K562 (cell line): ENCODE measurements at regions not wholly inside any gene's neighbourhood (a gene's known extent, or its start where the extent isn't known, plus 50 kb on each side); places are given as distances from the start of the nearest gene placed in this dataset.

Experiments used
- ATAC-seq: fragments of 200-7000 bp; cut with Tn5 transposase; 3 replicates; pipeline ENCODE4 v1.9.1; 2020; ENCODE audit warnings: moderate library complexity
- BruUV-seq: library from RNA; stranded (reverse); fragments of 400-500 nt; replicated peaks from 2 replicates; lab custom pipeline; 2021; lab: Mats Ljungman, UMichigan
- CTCF ChIA-PET: fragments of 300-600 bp; formaldehyde crosslinking; extraction: SDS; loops from one replicate; lab custom pipeline; 2021; ENCODE audit warnings: low intra/inter-chr PET ratio; lab: Yijun Ruan, JAX
- POLR2A ChIA-PET: fragments of 300-600, 350-650 bp; sonication (Branson Sonifier 250); formaldehyde crosslinking; extraction: SDS; loops from one replicate; lab custom pipeline; 2021; ENCODE audit warnings: antibody characterized with exemption, inconsistent platforms; lab: Yijun Ruan, JAX
- DNase-seq, 4 experiments: peaks; one replicate each; pipeline versions ENCODE4 v3.0.0 to v3.0.0-alpha.2; 2011 to 2018; ENCODE audit warnings: low spot score in 3 of 4, mixed read lengths in 3 of 4; ENCODE audit errors: extremely low read depth in 1 of 4
- FAIRE-seq: peaks from 2 replicates; lab custom pipeline; 2011; peaks lifted over from hg19 to GRCh38; lab: Jason Lieb, UNC
- H2AFZ ChIP-seq: 2 replicates; pipeline ENCODE4 v1.6.0; 2011; ENCODE audit warnings: low read depth, low read length, control low read depth, inconsistent platforms
- H3K27ac ChIP-seq: fragments of 200-600 bp; 3 replicates; pipeline ENCODE4 v1.8.0; 2011; ENCODE audit warnings: low read depth, mild to moderate bottlenecking, control low read depth, inconsistent platforms, low read length, moderate library complexity, mixed read lengths; ENCODE audit errors: extremely low read depth
- H3K27me3 ChIP-seq, 2 experiments: fragments of 300-600 bp in 1 of 2; 2 replicates in 1 of 2; 3 replicates in 1 of 2; pipeline versions ENCODE4 v1.6.0 to v1.8.0; 2011; ENCODE audit warnings: inconsistent platforms in 2 of 2, low read length in 2 of 2, mild to moderate bottlenecking in 1 of 2, mixed read lengths in 1 of 2, moderate library complexity in 1 of 2; ENCODE audit not compliant: control insufficient read depth in 2 of 2, insufficient read depth in 2 of 2
- H3K36me3 ChIP-seq: fragments of 300-600 bp; 3 replicates; pipeline ENCODE4 v1.8.0; 2011; ENCODE audit warnings: mild to moderate bottlenecking, low read length, inconsistent platforms; ENCODE audit not compliant: control insufficient read depth, insufficient read depth
- H3K4me1 ChIP-seq, 2 experiments: fragments of 200-600 bp in 1 of 2; replicated peaks in 1 of 2; 2 replicates in 1 of 2; 3 replicates in 1 of 2; pipeline versions ENCODE4 v1.5.1 to v1.8.0; 2011; ENCODE audit warnings: inconsistent platforms in 2 of 2, low read length in 2 of 2, mild to moderate bottlenecking in 1 of 2, mixed read lengths in 1 of 2, moderate library complexity in 1 of 2; ENCODE audit not compliant: control insufficient read depth in 2 of 2, insufficient read depth in 2 of 2
- H3K4me2 ChIP-seq: 2 replicates; pipeline ENCODE4 v1.6.1; 2011; ENCODE audit warnings: low read length, control low read depth, inconsistent platforms, mixed read lengths; ENCODE audit not compliant: insufficient read depth
- H3K4me3 ChIP-seq: fragments of 200-600 bp; sonication (generic), shearing (Covaris generic); 2 replicates; pipeline ENCODE4 v1.5.1; 2016; ENCODE audit warnings: control low read depth, inconsistent platforms
- H3K79me2 ChIP-seq: fragments of 200-600 bp; 3 replicates; pipeline ENCODE4 v1.8.0; 2011; ENCODE audit warnings: low read length, inconsistent platforms; ENCODE audit not compliant: control insufficient read depth, insufficient read depth
- H3K9ac ChIP-seq, 2 experiments: 2 replicates each; pipeline versions ENCODE4 v1.6.0 to v1.6.1; 2011; ENCODE audit warnings: low read depth in 2 of 2, low read length in 2 of 2, control low read depth in 1 of 2, inconsistent platforms in 1 of 2, mild to moderate bottlenecking in 1 of 2, mixed read lengths in 1 of 2; ENCODE audit not compliant: insufficient read depth in 1 of 2
- H3K9me1 ChIP-seq: one replicate; pipeline ENCODE4 v1.6.0; 2011; ENCODE audit warnings: inconsistent platforms, mild to moderate bottlenecking, low read length, moderate library complexity; ENCODE audit not compliant: control insufficient read depth, insufficient read depth
- H3K9me3 ChIP-seq: replicated peaks from 2 replicates; pipeline ENCODE4 v1.5.1; 2011; ENCODE audit warnings: low read depth, low read length, inconsistent platforms; ENCODE audit not compliant: control insufficient read depth, insufficient read depth
- H4K20me1 ChIP-seq: replicated peaks from 2 replicates; pipeline ENCODE4 v1.6.1; 2011; ENCODE audit warnings: low read length, inconsistent platforms, mixed read lengths; ENCODE audit not compliant: control insufficient read depth, insufficient read depth
- ESRRB ChIP-seq: fragments of 250-450 bp; sonication (Bioruptor Pico); IDR thresholded peaks from 2 replicates; pipeline ENCODE4 v1.5.0; 2020; ENCODE audit warnings: mild to moderate bottlenecking, moderate library complexity, borderline replicate concordance
- ETS2 ChIP-seq: IDR thresholded peaks from 2 replicates; pipeline ENCODE4 v1.6.1; 2016; ENCODE audit warnings: borderline replicate concordance, missing genetic modification characterization, mild to moderate bottlenecking, moderate library complexity, missing compliant biosample characterization; ENCODE audit not compliant: poor library complexity, severe bottlenecking
- PML ChIP-seq: IDR thresholded peaks from 2 replicates; pipeline ENCODE4 v1.6.1; 2012; ENCODE audit warnings: low read length, inconsistent platforms
- POU5F1 ChIP-seq: fragments of 150-350 bp; IDR thresholded peaks from 2 replicates; pipeline ENCODE4 v1.6.1; 2014; ENCODE audit warnings: borderline replicate concordance, low read length, low read depth, mild to moderate bottlenecking; ENCODE audit not compliant: partially characterized antibody
- U2AF1 ChIP-seq: fragments of 200-400 bp; formaldehyde crosslinking; optimal IDR thresholded peaks from 2 replicates; pipeline ENCODE3; 2017; ENCODE audit warnings: mild to moderate bottlenecking, low read depth, low read length, moderate library complexity
- ZNF347 ChIP-seq: fragments of 450-650 bp; formaldehyde crosslinking; IDR thresholded peaks from 2 replicates; pipeline ENCODE4 v1.4.0; 2020; ENCODE audit warnings: low read depth, mild to moderate bottlenecking, moderate library complexity
- ZNF586 ChIP-seq: fragments of 450-650 bp; formaldehyde crosslinking; conservative IDR thresholded peaks from 2 replicates; pipeline ENCODE4 v1.4.0; 2020; ENCODE audit warnings: mild to moderate bottlenecking, moderate library complexity
- ZNF79 ChIP-seq: fragments of 250-450 bp; sonication (Bioruptor Pico); IDR thresholded peaks from 2 replicates; pipeline ENCODE4 v1.4.0; 2020; ENCODE audit warnings: low read depth, mild to moderate bottlenecking, moderate library complexity
- WGBS: fragments of 100-300 bp; shearing (Covaris generic); methylation state at CpG from one replicate; pipeline ENCODE4 v1.1.6; 2016; ENCODE audit warnings: low coverage, mixed read lengths; ENCODE audit not compliant: insufficient coverage; ENCODE audit errors: missing lambda C conversion rate; 5-methylcytosine and 5-hydroxymethylcytosine counted together
- in situ Hi-C: fragments of 300-500 bp; cut with MboI; formaldehyde crosslinking; loops from 4 replicates; pipeline ENCODE4 v1.15.0; 2018; ENCODE audit warnings: inconsistent platforms, mixed read lengths
- intact Hi-C: fragments of 100-400 bp; cut with micrococcal nuclease; formaldehyde crosslinking; loops from 2 replicates; pipeline ENCODE4 v1.14.2; 2022
- TF ChIP-seq, protein P1 (sequence below): fragments of 450-650 bp; formaldehyde crosslinking; conservative IDR thresholded peaks from 2 replicates; pipeline ENCODE4 v1.4.0; 2022; ENCODE audit warnings: mild to moderate bottlenecking, missing genetic modification characterization
- TF ChIP-seq, protein P2 (sequence below): fragments of 450-650 bp; IDR thresholded peaks from 2 replicates; pipeline ENCODE4 v1.6.1; 2014; ENCODE audit warnings: low read depth, mild to moderate bottlenecking, moderate library complexity, borderline replicate concordance
- TF ChIP-seq, protein P3 (sequence below): fragments of 250-450 bp; sonication (Bioruptor Pico); IDR thresholded peaks from 2 replicates; pipeline ENCODE4 v1.4.0; 2020; ENCODE audit warnings: mild to moderate bottlenecking, moderate library complexity, borderline replicate concordance
- TF ChIP-seq, protein P4 (sequence below): fragments of 250-450 bp; sonication (Bioruptor Pico); IDR thresholded peaks from 2 replicates; pipeline ENCODE4 v1.5.0; 2022; ENCODE audit warnings: mild to moderate bottlenecking
- TF ChIP-seq, protein P5 (sequence below): sonication (generic); formaldehyde crosslinking; IDR thresholded peaks from 2 replicates; pipeline ENCODE4 v1.8.1; 2023; ENCODE audit warnings: mild to moderate bottlenecking, missing genetic modification reagents

DNA sequence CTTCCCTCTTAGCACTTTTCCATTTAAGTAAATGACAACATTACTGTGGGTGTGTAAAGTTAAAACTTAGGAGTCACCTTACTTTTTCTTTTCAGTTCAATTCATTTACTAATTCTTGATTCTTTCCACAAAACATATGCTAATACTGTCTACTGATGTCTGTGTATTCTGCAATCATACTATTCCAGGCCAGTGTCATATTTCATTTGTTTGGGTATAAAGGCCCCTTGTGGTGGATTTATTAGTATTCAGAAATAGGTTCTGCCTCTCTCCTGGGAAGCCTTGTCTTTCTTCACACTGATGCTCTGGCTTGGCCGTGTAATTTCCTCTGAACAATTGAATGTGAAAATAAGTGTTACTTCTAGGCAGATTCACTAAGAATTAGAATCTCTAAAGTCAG lies 621.9 kb upstream of the SPRY2 start:
- no peak overlapping the region for H2AFZ ChIP-seq
- 0% methylated on average over 1 of the region's 1 CpG for WGBS
- in situ Hi-C loops: no loop called here
- no peaks in the 10 kb centered on the region for H3K9me1 ChIP-seq
- H3K4me2 ChIP-seq: no peak overlapping the region
- BruUV-seq: no TSS peak
- ChIA-PET CTCF (no interaction called here), POLR2A (no interaction called here)
- H3K27me3 ChIP-seq: no peaks in the 10 kb centered on the region
- H3K9ac ChIP-seq: no peak overlapping the region
- ATAC-seq (no peak), FAIRE-seq (no peak), DNase-seq (no peak)
- H3K4me3 ChIP-seq: no peak overlapping the region
- H3K4me1 ChIP-seq: no peaks in the 10 kb centered on the region
- H4K20me1 ChIP-seq: no peaks in the 10 kb centered on the region
- intact Hi-C loops: no loop called here
- H3K36me3 ChIP-seq: no peaks in the 10 kb centered on the region
- H3K79me2 ChIP-seq: no peaks in the 10 kb centered on the region
- no peak overlapping the region for H3K27ac ChIP-seq
- H3K9me3 ChIP-seq: no peaks in the 10 kb centered on the region
- TF ChIP-seq ESRRB (CRISPR knock-in tag) (no peak), ZNF586 (CRISPR knock-in tag) (no peak), PML (no peak), ZNF79 (CRISPR knock-in tag) (no peak), POU5F1 (no peak), ETS2 (tag) (no peak), ZNF347 (no peak), U2AF1 (no peak)
- TF ChIP-seq, protein P1, sequence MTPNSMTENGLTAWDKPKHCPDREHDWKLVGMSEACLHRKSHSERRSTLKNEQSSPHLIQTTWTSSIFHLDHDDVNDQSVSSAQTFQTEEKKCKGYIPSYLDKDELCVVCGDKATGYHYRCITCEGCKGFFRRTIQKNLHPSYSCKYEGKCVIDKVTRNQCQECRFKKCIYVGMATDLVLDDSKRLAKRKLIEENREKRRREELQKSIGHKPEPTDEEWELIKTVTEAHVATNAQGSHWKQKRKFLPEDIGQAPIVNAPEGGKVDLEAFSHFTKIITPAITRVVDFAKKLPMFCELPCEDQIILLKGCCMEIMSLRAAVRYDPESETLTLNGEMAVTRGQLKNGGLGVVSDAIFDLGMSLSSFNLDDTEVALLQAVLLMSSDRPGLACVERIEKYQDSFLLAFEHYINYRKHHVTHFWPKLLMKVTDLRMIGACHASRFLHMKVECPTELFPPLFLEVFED (CRISPR knock-in tag): no peak
- TF ChIP-seq, protein P2, sequence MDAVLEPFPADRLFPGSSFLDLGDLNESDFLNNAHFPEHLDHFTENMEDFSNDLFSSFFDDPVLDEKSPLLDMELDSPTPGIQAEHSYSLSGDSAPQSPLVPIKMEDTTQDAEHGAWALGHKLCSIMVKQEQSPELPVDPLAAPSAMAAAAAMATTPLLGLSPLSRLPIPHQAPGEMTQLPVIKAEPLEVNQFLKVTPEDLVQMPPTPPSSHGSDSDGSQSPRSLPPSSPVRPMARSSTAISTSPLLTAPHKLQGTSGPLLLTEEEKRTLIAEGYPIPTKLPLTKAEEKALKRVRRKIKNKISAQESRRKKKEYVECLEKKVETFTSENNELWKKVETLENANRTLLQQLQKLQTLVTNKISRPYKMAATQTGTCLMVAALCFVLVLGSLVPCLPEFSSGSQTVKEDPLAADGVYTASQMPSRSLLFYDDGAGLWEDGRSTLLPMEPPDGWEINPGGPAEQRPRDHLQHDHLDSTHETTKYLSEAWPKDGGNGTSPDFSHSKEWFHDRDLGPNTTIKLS: no peak
- TF ChIP-seq, protein P3, sequence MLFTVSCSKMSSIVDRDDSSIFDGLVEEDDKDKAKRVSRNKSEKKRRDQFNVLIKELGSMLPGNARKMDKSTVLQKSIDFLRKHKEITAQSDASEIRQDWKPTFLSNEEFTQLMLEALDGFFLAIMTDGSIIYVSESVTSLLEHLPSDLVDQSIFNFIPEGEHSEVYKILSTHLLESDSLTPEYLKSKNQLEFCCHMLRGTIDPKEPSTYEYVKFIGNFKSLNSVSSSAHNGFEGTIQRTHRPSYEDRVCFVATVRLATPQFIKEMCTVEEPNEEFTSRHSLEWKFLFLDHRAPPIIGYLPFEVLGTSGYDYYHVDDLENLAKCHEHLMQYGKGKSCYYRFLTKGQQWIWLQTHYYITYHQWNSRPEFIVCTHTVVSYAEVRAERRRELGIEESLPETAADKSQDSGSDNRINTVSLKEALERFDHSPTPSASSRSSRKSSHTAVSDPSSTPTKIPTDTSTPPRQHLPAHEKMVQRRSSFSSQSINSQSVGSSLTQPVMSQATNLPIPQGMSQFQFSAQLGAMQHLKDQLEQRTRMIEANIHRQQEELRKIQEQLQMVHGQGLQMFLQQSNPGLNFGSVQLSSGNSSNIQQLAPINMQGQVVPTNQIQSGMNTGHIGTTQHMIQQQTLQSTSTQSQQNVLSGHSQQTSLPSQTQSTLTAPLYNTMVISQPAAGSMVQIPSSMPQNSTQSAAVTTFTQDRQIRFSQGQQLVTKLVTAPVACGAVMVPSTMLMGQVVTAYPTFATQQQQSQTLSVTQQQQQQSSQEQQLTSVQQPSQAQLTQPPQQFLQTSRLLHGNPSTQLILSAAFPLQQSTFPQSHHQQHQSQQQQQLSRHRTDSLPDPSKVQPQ (CRISPR knock-in tag): no peak
- TF ChIP-seq, protein P4, sequence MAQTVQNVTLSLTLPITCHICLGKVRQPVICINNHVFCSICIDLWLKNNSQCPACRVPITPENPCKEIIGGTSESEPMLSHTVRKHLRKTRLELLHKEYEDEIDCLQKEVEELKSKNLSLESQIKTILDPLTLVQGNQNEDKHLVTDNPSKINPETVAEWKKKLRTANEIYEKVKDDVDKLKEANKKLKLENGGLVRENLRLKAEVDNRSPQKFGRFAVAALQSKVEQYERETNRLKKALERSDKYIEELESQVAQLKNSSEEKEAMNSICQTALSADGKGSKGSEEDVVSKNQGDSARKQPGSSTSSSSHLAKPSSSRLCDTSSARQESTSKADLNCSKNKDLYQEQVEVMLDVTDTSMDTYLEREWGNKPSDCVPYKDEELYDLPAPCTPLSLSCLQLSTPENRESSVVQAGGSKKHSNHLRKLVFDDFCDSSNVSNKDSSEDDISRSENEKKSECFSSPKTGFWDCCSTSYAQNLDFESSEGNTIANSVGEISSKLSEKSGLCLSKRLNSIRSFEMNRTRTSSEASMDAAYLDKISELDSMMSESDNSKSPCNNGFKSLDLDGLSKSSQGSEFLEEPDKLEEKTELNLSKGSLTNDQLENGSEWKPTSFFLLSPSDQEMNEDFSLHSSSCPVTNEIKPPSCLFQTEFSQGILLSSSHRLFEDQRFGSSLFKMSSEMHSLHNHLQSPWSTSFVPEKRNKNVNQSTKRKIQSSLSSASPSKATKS (CRISPR knock-in tag): no peak
- TF ChIP-seq, protein P5, sequence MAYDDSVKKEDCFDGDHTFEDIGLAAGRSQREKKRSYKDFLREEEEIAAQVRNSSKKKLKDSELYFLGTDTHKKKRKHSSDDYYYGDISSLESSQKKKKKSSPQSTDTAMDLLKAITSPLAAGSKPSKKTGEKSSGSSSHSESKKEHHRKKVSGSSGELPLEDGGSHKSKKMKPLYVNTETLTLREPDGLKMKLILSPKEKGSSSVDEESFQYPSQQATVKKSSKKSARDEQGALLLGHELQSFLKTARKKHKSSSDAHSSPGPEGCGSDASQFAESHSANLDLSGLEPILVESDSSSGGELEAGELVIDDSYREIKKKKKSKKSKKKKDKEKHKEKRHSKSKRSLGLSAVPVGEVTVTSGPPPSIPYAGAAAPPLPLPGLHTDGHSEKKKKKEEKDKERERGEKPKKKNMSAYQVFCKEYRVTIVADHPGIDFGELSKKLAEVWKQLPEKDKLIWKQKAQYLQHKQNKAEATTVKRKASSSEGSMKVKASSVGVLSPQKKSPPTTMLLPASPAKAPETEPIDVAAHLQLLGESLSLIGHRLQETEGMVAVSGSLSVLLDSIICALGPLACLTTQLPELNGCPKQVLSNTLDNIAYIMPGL: no peak
